ENCODE measurements at regions not wholly inside any gene's neighbourhood (a gene's known extent, or its start where the extent isn't known, plus 50 kb on each side); places are given as distances from the start of the nearest gene placed in this dataset.

DNA sequence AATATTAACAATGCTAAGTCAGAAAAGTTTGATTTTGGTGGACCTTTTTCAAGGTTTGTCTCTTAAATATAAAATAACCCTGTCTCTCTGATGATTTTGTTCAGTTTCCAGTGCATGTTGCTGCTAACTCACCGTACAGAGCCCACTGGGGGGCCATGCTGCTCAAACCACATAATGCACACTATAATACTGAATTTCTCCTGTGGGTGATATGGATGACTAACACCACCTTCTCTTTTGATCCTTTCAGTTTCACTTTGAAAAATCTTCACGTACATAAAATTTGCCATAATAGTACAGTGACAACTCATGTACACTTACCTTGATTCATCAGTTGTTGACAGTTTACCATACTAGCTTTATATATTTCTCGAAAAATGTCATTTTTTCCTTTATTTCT, 506.6 kb upstream of the MAN1A1 start:
- no peak overlapping the region for H3K27ac ChIP-seq (ENCODE audit: poor library complexity, severe bottlenecking)
- H3K4me1 ChIP-seq (ENCODE audit: insufficient read depth, poor library complexity, severe bottlenecking): peaks cover 2% of the 10 kb centered on the region
- no peak for DNase-seq (ENCODE audit: low spot score)
- TF ChIP-seq, protein P1, sequence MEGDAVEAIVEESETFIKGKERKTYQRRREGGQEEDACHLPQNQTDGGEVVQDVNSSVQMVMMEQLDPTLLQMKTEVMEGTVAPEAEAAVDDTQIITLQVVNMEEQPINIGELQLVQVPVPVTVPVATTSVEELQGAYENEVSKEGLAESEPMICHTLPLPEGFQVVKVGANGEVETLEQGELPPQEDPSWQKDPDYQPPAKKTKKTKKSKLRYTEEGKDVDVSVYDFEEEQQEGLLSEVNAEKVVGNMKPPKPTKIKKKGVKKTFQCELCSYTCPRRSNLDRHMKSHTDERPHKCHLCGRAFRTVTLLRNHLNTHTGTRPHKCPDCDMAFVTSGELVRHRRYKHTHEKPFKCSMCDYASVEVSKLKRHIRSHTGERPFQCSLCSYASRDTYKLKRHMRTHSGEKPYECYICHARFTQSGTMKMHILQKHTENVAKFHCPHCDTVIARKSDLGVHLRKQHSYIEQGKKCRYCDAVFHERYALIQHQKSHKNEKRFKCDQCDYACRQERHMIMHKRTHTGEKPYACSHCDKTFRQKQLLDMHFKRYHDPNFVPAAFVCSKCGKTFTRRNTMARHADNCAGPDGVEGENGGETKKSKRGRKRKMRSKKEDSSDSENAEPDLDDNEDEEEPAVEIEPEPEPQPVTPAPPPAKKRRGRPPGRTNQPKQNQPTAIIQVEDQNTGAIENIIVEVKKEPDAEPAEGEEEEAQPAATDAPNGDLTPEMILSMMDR (IDR thresholded peaks at IDR 0.05; ENCODE audit: poor library complexity, severe bottlenecking): no peak
- peak overlapping the region; percentile 10 for H3K4me3 ChIP-seq (ENCODE audit: severe bottlenecking)
- no peaks in the 10 kb centered on the region for H3K27me3 ChIP-seq (ENCODE audit: insufficient read depth, poor library complexity, severe bottlenecking)
- ATAC-seq (ENCODE audit: low read depth): peak; percentile 58; the same call in 2 of the 3 replicates
- no peaks in the 10 kb centered on the region for H3K9me3 ChIP-seq (ENCODE audit: severe bottlenecking)
- no peaks in the 10 kb centered on the region for H3K36me3 ChIP-seq (ENCODE audit: low read depth)

DNA sequence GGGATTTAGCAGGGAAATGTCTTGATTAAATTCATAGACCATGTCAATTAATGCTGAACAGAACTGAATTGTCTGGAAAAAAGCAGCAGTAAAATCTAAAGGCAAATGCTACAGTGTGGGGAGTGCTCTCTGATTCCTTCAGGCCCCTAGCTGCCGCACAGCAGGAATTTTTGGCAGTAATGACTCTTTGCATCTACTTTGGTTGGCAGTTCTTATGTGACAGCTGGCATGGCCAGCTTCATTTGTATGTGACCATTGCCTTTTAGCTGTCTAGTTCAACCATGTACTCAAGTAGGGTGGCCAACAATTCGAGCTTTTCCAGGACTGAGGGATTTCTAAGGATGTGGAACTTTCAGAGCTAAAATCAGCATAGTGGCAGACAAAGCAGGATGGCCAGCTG, 499.1 kb upstream of the MAN1A1 start:
- no peak for ATAC-seq (ENCODE audit: low read depth)
- Histone ChIP-seq H3K9me3 (ENCODE audit: severe bottlenecking) (no peaks in the 10 kb centered on the region), H3K27ac (ENCODE audit: poor library complexity, severe bottlenecking) (no peak overlapping the region), H3K27me3 (ENCODE audit: insufficient read depth, poor library complexity, severe bottlenecking) (no peaks in the 10 kb centered on the region), H3K36me3 (ENCODE audit: low read depth) (no peaks in the 10 kb centered on the region), H3K4me3 (ENCODE audit: severe bottlenecking) (no peak overlapping the region), H3K4me1 (ENCODE audit: insufficient read depth, poor library complexity, severe bottlenecking) (no peaks in the 10 kb centered on the region)
- TF ChIP-seq, protein P1 (IDR thresholded peaks at IDR 0.05; ENCODE audit: poor library complexity, severe bottlenecking): no peak
- no peak for DNase-seq (ENCODE audit: low spot score)

DNA sequence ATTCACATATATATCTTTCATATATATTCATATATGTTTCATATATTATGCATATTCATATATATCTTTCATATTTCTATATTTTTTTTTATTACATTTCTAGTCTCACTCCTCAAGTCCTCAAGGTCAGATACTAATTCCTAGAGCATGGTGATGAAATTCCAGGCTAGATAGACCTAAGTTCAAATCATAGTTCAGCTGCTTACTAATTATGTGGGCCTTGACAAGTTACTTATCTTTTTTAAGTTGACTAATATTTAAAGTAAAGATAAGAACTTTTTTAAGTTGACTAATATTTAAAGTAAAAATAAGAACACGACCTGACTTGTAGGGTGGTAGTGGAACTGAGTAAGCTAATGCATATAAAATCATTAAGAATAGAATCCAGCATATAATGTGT, 495.6 kb upstream of the MAN1A1 start:
- no peak overlapping the region for H3K27ac ChIP-seq (ENCODE audit: poor library complexity, severe bottlenecking)
- no peak for ATAC-seq (ENCODE audit: low read depth)

DNA sequence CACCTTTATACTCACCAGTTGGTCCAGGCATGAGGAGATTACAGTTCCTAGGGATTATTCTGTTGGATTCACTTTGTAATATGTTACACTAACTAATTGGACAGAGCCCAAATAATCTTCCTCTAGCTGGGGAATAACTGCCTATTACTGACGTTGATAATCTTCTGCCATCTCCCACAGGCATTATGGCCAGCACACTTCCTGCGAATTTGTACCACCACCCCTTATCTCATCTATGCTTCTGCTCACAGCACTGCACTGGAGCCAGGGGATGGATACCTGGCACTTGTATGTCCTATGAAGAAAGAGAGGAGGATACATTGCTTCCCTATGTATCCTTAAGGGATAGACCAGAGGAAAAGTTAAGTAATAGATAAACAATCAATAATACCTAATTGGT, 494.8 kb upstream of the MAN1A1 start:
- no peak for ATAC-seq (ENCODE audit: low read depth)
- Histone ChIP-seq H3K4me3 (ENCODE audit: severe bottlenecking) (no peak overlapping the region), H3K4me1 (ENCODE audit: insufficient read depth, poor library complexity, severe bottlenecking) (no peaks in the 10 kb centered on the region), H3K27me3 (ENCODE audit: insufficient read depth, poor library complexity, severe bottlenecking) (no peaks in the 10 kb centered on the region), H3K9me3 (ENCODE audit: severe bottlenecking) (no peaks in the 10 kb centered on the region), H3K36me3 (ENCODE audit: low read depth) (no peaks in the 10 kb centered on the region), H3K27ac (ENCODE audit: poor library complexity, severe bottlenecking) (no peak overlapping the region)
- TF ChIP-seq, protein P1 (IDR thresholded peaks at IDR 0.05; ENCODE audit: poor library complexity, severe bottlenecking): no peak
- no peak for DNase-seq (ENCODE audit: low spot score)

More for the DNA sequence above, 495.6 kb upstream of the MAN1A1 start:
- Histone ChIP-seq H3K4me1 (ENCODE audit: insufficient read depth, poor library complexity, severe bottlenecking) (no peaks in the 10 kb centered on the region), H3K27me3 (ENCODE audit: insufficient read depth, poor library complexity, severe bottlenecking) (no peaks in the 10 kb centered on the region), H3K4me3 (ENCODE audit: severe bottlenecking) (no peak overlapping the region), H3K9me3 (ENCODE audit: severe bottlenecking) (no peaks in the 10 kb centered on the region), H3K36me3 (ENCODE audit: low read depth) (no peaks in the 10 kb centered on the region)
- DNase-seq (ENCODE audit: low spot score): no peak
- TF ChIP-seq, protein P1 (IDR thresholded peaks at IDR 0.05; ENCODE audit: poor library complexity, severe bottlenecking): no peak

DNA sequence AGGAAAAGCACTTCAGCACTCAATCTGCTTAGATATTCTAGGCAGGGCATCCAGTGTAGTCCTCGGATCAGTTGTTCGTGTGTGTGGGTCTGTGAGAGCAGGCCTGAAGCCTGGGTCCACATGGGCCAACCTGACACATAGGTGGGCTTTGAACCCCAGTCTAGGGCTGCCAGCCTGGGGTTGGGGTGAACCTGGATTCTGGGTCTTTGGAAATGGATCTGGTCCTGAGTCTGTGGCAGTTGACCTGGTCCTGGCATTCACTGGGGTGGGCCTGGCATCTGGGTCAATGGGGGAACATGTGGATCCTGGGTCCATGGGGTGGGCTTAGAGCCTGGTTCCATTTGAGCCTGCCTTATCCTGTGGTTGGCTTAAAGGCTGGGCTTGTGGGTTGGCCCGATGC, 492.6 kb upstream of the MAN1A1 start:
- Histone ChIP-seq H3K27ac (ENCODE audit: poor library complexity, severe bottlenecking) (no peak overlapping the region), H3K36me3 (ENCODE audit: low read depth) (no peaks in the 10 kb centered on the region), H3K27me3 (ENCODE audit: insufficient read depth, poor library complexity, severe bottlenecking) (no peaks in the 10 kb centered on the region), H3K4me1 (ENCODE audit: insufficient read depth, poor library complexity, severe bottlenecking) (no peaks in the 10 kb centered on the region), H3K9me3 (ENCODE audit: severe bottlenecking) (no peaks in the 10 kb centered on the region), H3K4me3 (ENCODE audit: severe bottlenecking) (no peak overlapping the region)
- ATAC-seq (ENCODE audit: low read depth) (no peak), DNase-seq (ENCODE audit: low spot score) (no peak)
- TF ChIP-seq, protein P1 (IDR thresholded peaks at IDR 0.05; ENCODE audit: poor library complexity, severe bottlenecking): no peak
